Breast epithelium (tissue), 4 donors: ENCODE measurements at regions not wholly inside any gene's neighbourhood (a gene's known extent, or its start where the extent isn't known, plus 50 kb on each side); places are given as distances from the start of the nearest gene placed in this dataset.

ENCODE experiments used
- DNase-seq, 2 donors: peaks; one replicate each; pipeline ENCODE4 v3.0.0-alpha.2; 2019; ENCODE audit warnings: low spot score in 2 of 2
- H3K27ac ChIP-seq, 2 donors: fragments of 200-600 bp; sonication (generic) in 1 of 2; one replicate each; pipeline ENCODE4 v1.5.1; 2016 to 2019; ENCODE audit warnings: mild to moderate bottlenecking in 1 of 2
- H3K27me3 ChIP-seq, 2 donors: fragments of 200-600 bp; sonication (generic) in 1 of 2; one replicate each; pipeline versions ENCODE4 v1.5.1 to v1.6.0; 2017 to 2019; ENCODE audit warnings: control low read depth in 1 of 2, mild to moderate bottlenecking in 1 of 2
- H3K36me3 ChIP-seq: fragments of 200-600 bp; one replicate; pipeline ENCODE4 v1.5.1; 2019
- H3K4me1 ChIP-seq, 2 donors: fragments of 200-600 bp; sonication (generic); one replicate each; pipeline ENCODE4 v1.5.1; 2016 to 2019; ENCODE audit warnings: control low read depth in 1 of 2
- H3K4me3 ChIP-seq, 3 donors: fragments of 200-600 bp; sonication (generic); 1 replicate in 2 of 3; 2 replicates in 1 of 3; pipeline ENCODE4 v1.5.1; 2016 to 2019; ENCODE audit warnings: mild to moderate bottlenecking in 3 of 3, moderate library complexity in 2 of 3
- H3K9me3 ChIP-seq, 2 donors: fragments of 200-600 bp; sonication (generic) in 1 of 2; one replicate each; pipeline ENCODE4 v1.5.1; 2016 to 2019; ENCODE audit warnings: control low read depth in 1 of 2
- POLR2A ChIP-seq: fragments of 450-650 bp; IDR thresholded peaks from one replicate; pipeline ENCODE4 v1.6.1; 2016; ENCODE audit warnings: antibody characterized with exemption, mild to moderate bottlenecking, moderate library complexity
- POLR2AphosphoS5 ChIP-seq, 3 donors: sonication (generic); formaldehyde crosslinking; IDR thresholded peaks; one replicate each; pipeline ENCODE4 v1.6.1; 2017; ENCODE audit warnings: antibody characterized with exemption in 3 of 3
- intact Hi-C: fragments of 100-400 bp; cut with DNase I; formaldehyde crosslinking; loops from one replicate; pipeline ENCODE4 v1.15.1; 2023; ENCODE audit warnings: low total_unique reads
- TF ChIP-seq, protein P1 (sequence below), 3 donors: fragments of 450-650 bp; IDR thresholded peaks; one replicate each; pipeline ENCODE4 v1.5.1; 2016 to 2017; ENCODE audit warnings: antibody characterized with exemption in 3 of 3, mild to moderate bottlenecking in 3 of 3, moderate library complexity in 3 of 3

DNA sequence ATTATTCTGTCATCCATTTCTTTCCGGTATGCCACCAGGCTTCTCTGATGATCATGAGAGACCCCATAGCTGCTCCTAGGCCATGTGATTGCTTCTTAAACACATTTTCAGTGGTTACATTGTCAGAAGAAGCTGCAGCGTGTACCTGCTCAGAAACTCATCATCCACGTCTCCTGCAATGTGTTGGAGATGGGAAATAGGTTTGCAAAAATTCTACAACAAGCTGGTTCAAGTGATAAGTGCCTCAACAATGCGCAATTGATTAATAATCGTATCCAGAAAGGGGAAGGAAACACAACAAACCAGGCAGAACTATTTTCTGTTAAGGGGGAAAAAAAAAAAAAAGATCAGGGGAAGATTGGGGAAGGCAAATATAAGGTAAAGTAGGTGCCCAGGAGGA is 75.7 kb upstream of the THUMPD2 start:
- TF ChIP-seq, protein P1, sequence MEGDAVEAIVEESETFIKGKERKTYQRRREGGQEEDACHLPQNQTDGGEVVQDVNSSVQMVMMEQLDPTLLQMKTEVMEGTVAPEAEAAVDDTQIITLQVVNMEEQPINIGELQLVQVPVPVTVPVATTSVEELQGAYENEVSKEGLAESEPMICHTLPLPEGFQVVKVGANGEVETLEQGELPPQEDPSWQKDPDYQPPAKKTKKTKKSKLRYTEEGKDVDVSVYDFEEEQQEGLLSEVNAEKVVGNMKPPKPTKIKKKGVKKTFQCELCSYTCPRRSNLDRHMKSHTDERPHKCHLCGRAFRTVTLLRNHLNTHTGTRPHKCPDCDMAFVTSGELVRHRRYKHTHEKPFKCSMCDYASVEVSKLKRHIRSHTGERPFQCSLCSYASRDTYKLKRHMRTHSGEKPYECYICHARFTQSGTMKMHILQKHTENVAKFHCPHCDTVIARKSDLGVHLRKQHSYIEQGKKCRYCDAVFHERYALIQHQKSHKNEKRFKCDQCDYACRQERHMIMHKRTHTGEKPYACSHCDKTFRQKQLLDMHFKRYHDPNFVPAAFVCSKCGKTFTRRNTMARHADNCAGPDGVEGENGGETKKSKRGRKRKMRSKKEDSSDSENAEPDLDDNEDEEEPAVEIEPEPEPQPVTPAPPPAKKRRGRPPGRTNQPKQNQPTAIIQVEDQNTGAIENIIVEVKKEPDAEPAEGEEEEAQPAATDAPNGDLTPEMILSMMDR (IDR thresholded peaks at IDR 0.05), result no peak
- TF ChIP-seq POLR2AphosphoS5 (IDR thresholded peaks at IDR 0.05) (no peak), POLR2A (no peak)
- H3K27me3 ChIP-seq, result no peaks in the 10 kb centered on the region
- no peaks in the 10 kb centered on the region for H3K36me3 ChIP-seq
- no peak for DNase-seq
- intact Hi-C loops, result no loop called here
- no peak overlapping the region for H3K4me3 ChIP-seq
- no peaks in the 10 kb centered on the region for H3K9me3 ChIP-seq
- no peak overlapping the region for H3K27ac ChIP-seq
- no peaks in the 10 kb centered on the region for H3K4me1 ChIP-seq

DNA sequence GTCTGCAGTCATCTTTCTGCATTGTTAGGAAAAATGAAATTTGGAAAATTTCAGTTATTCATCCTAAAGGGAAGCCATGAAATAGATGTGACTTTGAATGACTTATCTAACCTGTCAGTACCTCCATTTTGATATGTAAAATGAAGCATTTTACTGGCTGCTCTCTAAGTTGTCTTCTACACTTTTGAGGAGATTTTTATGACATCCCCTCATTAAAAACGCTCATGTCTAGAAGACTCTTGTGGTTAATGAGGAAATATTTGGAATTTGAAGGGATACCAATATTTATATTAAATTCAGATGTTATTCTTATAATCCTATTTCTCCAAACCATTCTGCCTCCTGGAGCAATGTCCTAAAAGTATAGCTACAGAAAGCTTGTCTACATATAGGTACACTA is 73.8 kb upstream of the THUMPD2 start:
- DNase-seq, result no peak
- Histone ChIP-seq H3K4me1 (no peaks in the 10 kb centered on the region), H3K9me3 (no peaks in the 10 kb centered on the region), H3K27me3 (no peaks in the 10 kb centered on the region), H3K36me3 (no peaks in the 10 kb centered on the region), H3K4me3 (no peak overlapping the region), H3K27ac (no peak overlapping the region)
- intact Hi-C loops, result no loop called here
- TF ChIP-seq POLR2AphosphoS5 (IDR thresholded peaks at IDR 0.05), result no peak
- no peak for TF ChIP-seq POLR2A
- TF ChIP-seq, protein P1 (IDR thresholded peaks at IDR 0.05), result no peak

DNA sequence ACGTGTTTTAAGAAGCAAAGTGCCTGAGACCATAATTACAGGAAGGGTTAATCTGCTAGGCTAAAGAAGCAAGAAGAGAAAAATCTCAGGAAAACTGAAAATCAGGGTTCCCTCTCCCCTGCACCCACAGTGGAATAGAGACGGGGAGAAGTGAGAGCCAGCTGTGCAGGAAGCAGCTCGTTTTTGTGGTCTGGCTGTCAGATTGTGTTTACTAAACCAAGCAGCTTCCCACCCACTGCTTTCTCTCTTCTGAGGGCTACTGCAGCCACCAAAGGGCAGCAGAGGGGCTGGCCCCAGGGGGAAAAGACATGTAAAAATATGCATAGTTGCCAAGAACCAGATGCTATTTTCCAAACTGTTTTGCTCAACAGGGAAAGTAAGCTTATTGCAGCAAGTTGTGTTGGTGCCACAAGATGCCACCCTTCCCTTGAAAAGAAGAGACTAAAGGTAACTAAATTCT is 72.6 kb upstream of the THUMPD2 start:
- TF ChIP-seq, protein P1 (IDR thresholded peaks at IDR 0.05), result no peak
- TF ChIP-seq POLR2A, result no peak
- no peak for TF ChIP-seq POLR2AphosphoS5 (IDR thresholded peaks at IDR 0.05)

DNA sequence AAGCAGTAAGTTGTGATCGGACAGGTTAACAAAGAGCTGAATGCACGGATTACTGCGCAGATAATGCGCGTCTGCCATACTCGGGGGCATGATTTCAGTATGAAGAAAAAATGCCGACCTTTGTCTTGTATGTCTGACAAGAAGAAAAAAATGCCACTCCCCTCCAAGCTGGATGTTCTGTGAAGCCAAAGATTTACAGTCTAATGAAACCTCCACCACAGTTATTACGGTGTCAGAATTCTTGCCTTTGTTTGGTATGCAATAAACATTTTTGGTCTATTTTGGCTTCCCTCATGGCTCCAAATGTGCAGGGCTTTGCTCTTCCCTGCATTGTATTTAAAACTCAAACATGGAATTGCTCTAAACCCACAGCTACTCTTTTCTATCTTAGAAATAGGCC is 72.2 kb upstream of the THUMPD2 start:
- Histone ChIP-seq H3K27ac (no peak overlapping the region), H3K4me1 (no peaks in the 10 kb centered on the region), H3K4me3 (no peak overlapping the region), H3K27me3 (no peaks in the 10 kb centered on the region), H3K9me3 (no peaks in the 10 kb centered on the region), H3K36me3 (no peaks in the 10 kb centered on the region)
- no peak for DNase-seq
- intact Hi-C loops, result no loop called here
- no peak for TF ChIP-seq POLR2AphosphoS5 (IDR thresholded peaks at IDR 0.05)
- no peak for TF ChIP-seq POLR2A
- TF ChIP-seq, protein P1 (IDR thresholded peaks at IDR 0.05), result no peak

More for the DNA sequence above, 72.6 kb upstream of the THUMPD2 start:
- no peaks in the 10 kb centered on the region for H3K27me3 ChIP-seq
- H3K36me3 ChIP-seq, result no peaks in the 10 kb centered on the region
- no peak overlapping the region for H3K27ac ChIP-seq
- no peak overlapping the region for H3K4me3 ChIP-seq
- no peak for DNase-seq
- intact Hi-C loops, result no loop called here
- no peaks in the 10 kb centered on the region for H3K4me1 ChIP-seq
- H3K9me3 ChIP-seq, result no peaks in the 10 kb centered on the region

DNA sequence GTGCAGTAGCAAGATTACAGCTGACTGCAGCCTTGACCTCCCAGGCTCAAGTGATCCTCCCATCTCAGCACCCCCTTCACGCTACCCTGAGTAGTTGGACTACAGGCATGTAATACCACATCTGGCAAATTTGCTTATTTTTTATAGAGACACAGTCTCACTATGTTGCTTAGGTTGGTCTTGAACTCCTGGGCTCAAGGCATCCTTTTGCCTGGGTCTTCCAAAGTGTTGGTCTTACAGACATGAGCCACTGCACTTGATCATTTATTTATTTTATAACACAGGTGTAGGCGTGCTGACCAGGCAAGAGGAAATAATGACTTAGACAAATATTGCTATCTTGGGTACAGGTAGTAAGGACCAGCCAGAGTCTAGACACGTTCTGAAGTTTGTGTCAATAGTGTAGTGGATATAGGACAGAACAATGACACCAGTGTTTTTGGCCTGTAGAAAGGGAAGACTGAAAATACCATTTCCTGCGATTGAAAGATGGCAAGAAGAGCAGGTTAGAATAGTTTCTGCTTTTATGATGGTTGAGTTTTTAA is 71.0 kb upstream of the THUMPD2 start:
- Histone ChIP-seq H3K4me3 (no peak overlapping the region), H3K9me3 (no peaks in the 10 kb centered on the region), H3K27ac (no peak overlapping the region), H3K27me3 (no peaks in the 10 kb centered on the region), H3K36me3 (no peaks in the 10 kb centered on the region), H3K4me1 (no peaks in the 10 kb centered on the region)
- no peak for TF ChIP-seq POLR2AphosphoS5 (IDR thresholded peaks at IDR 0.05)
- TF ChIP-seq, protein P1 (IDR thresholded peaks at IDR 0.05), result no peak
- TF ChIP-seq POLR2A, result no peak
- no peak for DNase-seq
- intact Hi-C loops, result no loop called here
